SJCRH30 (cell line): ENCODE measurements at regions not wholly inside any gene's neighbourhood (a gene's known extent, or its start where the extent isn't known, plus 50 kb on each side); places are given as distances from the start of the nearest gene placed in this dataset.

Experiments used
- DNase-seq, 2 experiments: peaks; one replicate each; pipeline ENCODE4 v3.0.0-alpha.2; 2015 to 2020
- H3K27ac ChIP-seq: fragments of 250-450 bp; sonication (Bioruptor Pico); 2 replicates; pipeline ENCODE4 v1.5.1; 2020; ENCODE audit warnings: mild to moderate bottlenecking, moderate library complexity
- H3K27me3 ChIP-seq: fragments of 250-450 bp; sonication (Bioruptor Pico); 2 replicates; pipeline ENCODE4 v1.5.1; 2020; ENCODE audit warnings: mild to moderate bottlenecking, moderate library complexity
- H3K36me3 ChIP-seq: fragments of 250-450 bp; sonication (Bioruptor Pico); 2 replicates; pipeline ENCODE4 v1.5.1; 2020; ENCODE audit warnings: mild to moderate bottlenecking, moderate library complexity
- H3K4me1 ChIP-seq: fragments of 250-450 bp; sonication (Bioruptor Pico); 2 replicates; pipeline ENCODE4 v1.5.1; 2020; ENCODE audit warnings: mild to moderate bottlenecking, moderate library complexity
- H3K4me3 ChIP-seq: fragments of 250-450 bp; sonication (Bioruptor Pico); 2 replicates; pipeline ENCODE4 v1.5.1; 2020; ENCODE audit warnings: mild to moderate bottlenecking, moderate library complexity
- H3K9me3 ChIP-seq: fragments of 250-450 bp; sonication (Bioruptor Pico); replicated peaks from 2 replicates; pipeline ENCODE4 v1.5.1; 2020; ENCODE audit warnings: mild to moderate bottlenecking, moderate library complexity

GRCh38 chr7:110104243-110104642 lies 986.7 kb upstream of the LRRN3 start:
- no peak for DNase-seq
- Histone ChIP-seq H3K36me3 (no peaks in the 10 kb centered on the region), H3K9me3 (no peaks in the 10 kb centered on the region), H3K4me3 (no peak overlapping the region), H3K27me3 (no peaks in the 10 kb centered on the region), H3K27ac (no peak overlapping the region), H3K4me1 (peaks cover 7% of the 10 kb centered on the region; the same call in 1 of the 2 replicates)

GRCh38 chr7:110105307-110105706 lies 985.6 kb upstream of the LRRN3 start:
- Histone ChIP-seq H3K36me3 (no peaks in the 10 kb centered on the region), H3K27ac (no peak overlapping the region), H3K27me3 (no peaks in the 10 kb centered on the region), H3K9me3 (no peaks in the 10 kb centered on the region), H3K4me3 (no peak overlapping the region), H3K4me1 (peaks cover 7% of the 10 kb centered on the region; the same call in 1 of the 2 replicates)
- peak; percentile 19 to 63 for DNase-seq

- Histone ChIP-seq H3K9me3 (no peaks in the 10 kb centered on the region), H3K4me3 (no peak overlapping the region), H3K27ac (no peak overlapping the region), H3K4me1 (peaks cover 7% of the 10 kb centered on the region; the same call in 1 of the 2 replicates), H3K36me3 (no peaks in the 10 kb centered on the region), H3K27me3 (no peaks in the 10 kb centered on the region)
- DNase-seq, result no peak
Measured at GRCh38 chr7:110105840-110106239, 985.1 kb upstream of the LRRN3 start.

- H3K4me1 ChIP-seq, result no peaks in the 10 kb centered on the region
- H3K27me3 ChIP-seq, result no peaks in the 10 kb centered on the region
- no peaks in the 10 kb centered on the region for H3K9me3 ChIP-seq
- no peak overlapping the region for H3K27ac ChIP-seq
- H3K4me3 ChIP-seq, result no peak overlapping the region
- no peaks in the 10 kb centered on the region for H3K36me3 ChIP-seq
- DNase-seq, result peak; percentile 11 to 17
Measured at GRCh38 chr7:110119883-110120581, 970.9 kb upstream of the LRRN3 start.

GRCh38 chr7:110129159-110129558 lies 961.8 kb upstream of the LRRN3 start:
- H3K27me3 ChIP-seq, result no peaks in the 10 kb centered on the region
- H3K9me3 ChIP-seq, result no peaks in the 10 kb centered on the region
- H3K4me3 ChIP-seq, result no peak overlapping the region
- no peak for DNase-seq
- H3K27ac ChIP-seq, result no peak overlapping the region
- H3K36me3 ChIP-seq, result no peaks in the 10 kb centered on the region
- H3K4me1 ChIP-seq, result no peaks in the 10 kb centered on the region

- Histone ChIP-seq H3K9me3 (no peaks in the 10 kb centered on the region), H3K4me1 (no peaks in the 10 kb centered on the region), H3K27ac (no peak overlapping the region), H3K36me3 (no peaks in the 10 kb centered on the region), H3K27me3 (no peaks in the 10 kb centered on the region), H3K4me3 (no peak overlapping the region)
- DNase-seq, result no peak
Measured at GRCh38 chr7:110130669-110131068, 960.3 kb upstream of the LRRN3 start.

GRCh38 chr7:110131344-110131743 lies 959.6 kb upstream of the LRRN3 start:
- Histone ChIP-seq H3K27me3 (no peaks in the 10 kb centered on the region), H3K4me1 (no peaks in the 10 kb centered on the region), H3K27ac (no peak overlapping the region), H3K4me3 (no peak overlapping the region), H3K9me3 (no peaks in the 10 kb centered on the region), H3K36me3 (no peaks in the 10 kb centered on the region)
- no peak for DNase-seq

- Histone ChIP-seq H3K36me3 (no peaks in the 10 kb centered on the region), H3K27ac (no peak overlapping the region), H3K4me3 (no peak overlapping the region), H3K4me1 (no peaks in the 10 kb centered on the region), H3K9me3 (no peaks in the 10 kb centered on the region), H3K27me3 (no peaks in the 10 kb centered on the region)
- no peak for DNase-seq
Measured at GRCh38 chr7:110139056-110139455, 951.9 kb upstream of the LRRN3 start.

- Histone ChIP-seq H3K36me3 (no peaks in the 10 kb centered on the region), H3K9me3 (no peaks in the 10 kb centered on the region), H3K4me1 (no peaks in the 10 kb centered on the region), H3K27me3 (no peaks in the 10 kb centered on the region), H3K27ac (no peak overlapping the region), H3K4me3 (no peak overlapping the region)
- DNase-seq, result no peak
Measured at GRCh38 chr7:110142939-110143526, 947.9 kb upstream of the LRRN3 start.

- no peak for DNase-seq
- Histone ChIP-seq H3K9me3 (no peaks in the 10 kb centered on the region), H3K27ac (no peak overlapping the region), H3K4me1 (no peaks in the 10 kb centered on the region), H3K4me3 (no peak overlapping the region), H3K27me3 (no peaks in the 10 kb centered on the region), H3K36me3 (no peaks in the 10 kb centered on the region)
Measured at GRCh38 chr7:110144599-110144998, 946.3 kb upstream of the LRRN3 start.

- Histone ChIP-seq H3K4me3 (no peak overlapping the region), H3K27me3 (no peaks in the 10 kb centered on the region), H3K9me3 (no peaks in the 10 kb centered on the region), H3K4me1 (no peaks in the 10 kb centered on the region), H3K27ac (no peak overlapping the region), H3K36me3 (no peaks in the 10 kb centered on the region)
- DNase-seq, result no peak
Measured at GRCh38 chr7:110148054-110148453, 942.9 kb upstream of the LRRN3 start.

- no peaks in the 10 kb centered on the region for H3K4me1 ChIP-seq
- H3K27ac ChIP-seq, result no peak overlapping the region
- no peak overlapping the region for H3K4me3 ChIP-seq
- H3K9me3 ChIP-seq, result no peaks in the 10 kb centered on the region
- no peaks in the 10 kb centered on the region for H3K36me3 ChIP-seq
- no peak for DNase-seq
- no peaks in the 10 kb centered on the region for H3K27me3 ChIP-seq
Measured at GRCh38 chr7:110153222-110153621, 937.7 kb upstream of the LRRN3 start.

- H3K4me1 ChIP-seq, result no peaks in the 10 kb centered on the region
- H3K9me3 ChIP-seq, result no peaks in the 10 kb centered on the region
- H3K36me3 ChIP-seq, result no peaks in the 10 kb centered on the region
- no peaks in the 10 kb centered on the region for H3K27me3 ChIP-seq
- H3K4me3 ChIP-seq, result no peak overlapping the region
- no peak for DNase-seq
- H3K27ac ChIP-seq, result no peak overlapping the region
Measured at GRCh38 chr7:110156511-110156910, 934.4 kb upstream of the LRRN3 start.

- Histone ChIP-seq H3K27me3 (no peaks in the 10 kb centered on the region), H3K4me3 (no peak overlapping the region), H3K27ac (no peak overlapping the region), H3K36me3 (no peaks in the 10 kb centered on the region), H3K4me1 (no peaks in the 10 kb centered on the region), H3K9me3 (no peaks in the 10 kb centered on the region)
- no peak for DNase-seq
Measured at GRCh38 chr7:110157631-110158362, 933.1 kb upstream of the LRRN3 start.

GRCh38 chr7:110168010-110168409 lies 922.9 kb upstream of the LRRN3 start:
- Histone ChIP-seq H3K9me3 (no peaks in the 10 kb centered on the region), H3K36me3 (no peaks in the 10 kb centered on the region), H3K4me1 (no peaks in the 10 kb centered on the region), H3K27me3 (no peaks in the 10 kb centered on the region), H3K4me3 (no peak overlapping the region), H3K27ac (no peak overlapping the region)
- no peak for DNase-seq
